T-helper 2 cell treated with Interferon-gamma antibody and Interleukin-4, amounts not matched to agents 5 μg/mL and 100 μg/mL, for 36 hours (primary cell): ENCODE measurements at regions not wholly inside any gene's neighbourhood (a gene's known extent, or its start where the extent isn't known, plus 50 kb on each side); places are given as distances from the start of the nearest gene placed in this dataset.

Experiments
- DNase-seq: peaks from one replicate; pipeline ENCODE4 v3.0.0; 2021; ENCODE audit warnings: low spot score
- H3K27ac Mint-ChIP-seq: one replicate; pipeline ENCODE4 v1.8.0; 2021; ENCODE audit warnings: mild to moderate bottlenecking, mixed read lengths
- H3K27me3 Mint-ChIP-seq: one replicate; pipeline ENCODE4 v1.8.0; 2021; ENCODE audit warnings: low read depth, mixed read lengths
- H3K36me3 Mint-ChIP-seq: one replicate; pipeline ENCODE4 v1.8.0; 2021; ENCODE audit warnings: low read depth, mixed read lengths
- H3K4me1 Mint-ChIP-seq: one replicate; pipeline ENCODE4 v1.8.0; 2021; ENCODE audit warnings: low read depth, mixed read lengths
- H3K4me3 Mint-ChIP-seq: one replicate; pipeline ENCODE4 v1.8.0; 2022; ENCODE audit warnings: mild to moderate bottlenecking, moderate library complexity, mixed read lengths
- H3K9me3 Mint-ChIP-seq: one replicate; pipeline ENCODE4 v1.8.0; 2021; ENCODE audit warnings: mixed read lengths

- Mint-ChIP-seq H3K4me3 (no peak overlapping the region), H3K27ac (no peak overlapping the region), H3K9me3 (no peaks in the 10 kb centered on the region), H3K27me3 (no peaks in the 10 kb centered on the region), H3K4me1 (no peaks in the 10 kb centered on the region), H3K36me3 (no peaks in the 10 kb centered on the region)
- no peak for DNase-seq
Observed at GRCh38 chrX:128165884-128166408, 113.7 kb upstream of the ACTRT1 start.

- H3K9me3 Mint-ChIP-seq, result peaks cover 18% of the 10 kb centered on the region
- no peaks in the 10 kb centered on the region for H3K4me1 Mint-ChIP-seq
- H3K36me3 Mint-ChIP-seq, result no peaks in the 10 kb centered on the region
- H3K27ac Mint-ChIP-seq, result no peak overlapping the region
- no peak overlapping the region for H3K4me3 Mint-ChIP-seq
- DNase-seq, result no peak
- no peaks in the 10 kb centered on the region for H3K27me3 Mint-ChIP-seq
Observed at GRCh38 chrX:128156204-128156603, 104.0 kb upstream of the ACTRT1 start.

GRCh38 chrX:128142745-128143144 is 90.5 kb upstream of the ACTRT1 start:
- no peaks in the 10 kb centered on the region for H3K27me3 Mint-ChIP-seq
- H3K9me3 Mint-ChIP-seq, result peaks cover 3% of the 10 kb centered on the region
- H3K4me1 Mint-ChIP-seq, result no peaks in the 10 kb centered on the region
- H3K4me3 Mint-ChIP-seq, result no peak overlapping the region
- H3K36me3 Mint-ChIP-seq, result no peaks in the 10 kb centered on the region
- DNase-seq, result no peak
- no peak overlapping the region for H3K27ac Mint-ChIP-seq

- H3K36me3 Mint-ChIP-seq, result no peaks in the 10 kb centered on the region
- no peak for DNase-seq
Observed at GRCh38 chrX:128106630-128107029, 54.4 kb upstream of the ACTRT1 start.

DNA sequence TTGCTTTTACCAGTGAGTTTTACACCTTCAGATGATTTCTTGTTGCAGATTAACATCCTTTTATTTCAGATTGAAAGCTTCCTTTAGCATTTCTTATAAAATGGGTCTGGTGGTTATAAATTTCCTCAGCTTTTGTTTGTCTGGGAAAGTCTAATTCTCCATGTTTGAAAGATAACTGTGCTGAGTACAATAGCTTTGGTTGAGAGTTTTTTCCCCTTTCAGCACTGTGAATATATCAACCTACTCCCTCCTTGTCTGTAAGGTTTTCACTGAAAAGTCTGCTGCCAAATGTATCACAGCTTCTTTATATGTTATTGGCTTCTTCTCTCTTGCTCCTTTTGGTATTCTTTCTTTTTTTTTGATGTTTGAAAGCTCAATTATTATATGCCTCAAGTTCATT is 53.5 kb upstream of the ACTRT1 start:
- H3K36me3 Mint-ChIP-seq, result no peaks in the 10 kb centered on the region
- H3K4me3 Mint-ChIP-seq, result no peak overlapping the region
- DNase-seq, result no peak
- H3K4me1 Mint-ChIP-seq, result no peaks in the 10 kb centered on the region
- no peak overlapping the region for H3K27ac Mint-ChIP-seq
- no peaks in the 10 kb centered on the region for H3K9me3 Mint-ChIP-seq
- H3K27me3 Mint-ChIP-seq, result no peaks in the 10 kb centered on the region

More at GRCh38 chrX:128106630-128107029, 54.4 kb upstream of the ACTRT1 start:
- Mint-ChIP-seq H3K4me3 (no peak overlapping the region), H3K4me1 (no peaks in the 10 kb centered on the region), H3K27ac (no peak overlapping the region), H3K27me3 (no peaks in the 10 kb centered on the region), H3K9me3 (no peaks in the 10 kb centered on the region)
